ENCODE measurements at regions not wholly inside any gene's neighbourhood (a gene's known extent, or its start where the extent isn't known, plus 50 kb on each side); places are given as distances from the start of the nearest gene placed in this dataset.

GRCh38 chr5:69006030-69006429, 87.8 kb upstream of the SLC30A5 start:
- no peak for TF ChIP-seq CTCF (IDR thresholded peaks at IDR 0.05)
- TF ChIP-seq POLR2A (IDR thresholded peaks at IDR 0.05), result no peak

Data from upper lobe of left lung (tissue), 4 donors.